HG03095 (cell line): ENCODE measurements at regions not wholly inside any gene's neighbourhood (a gene's known extent, or its start where the extent isn't known, plus 50 kb on each side); places are given as distances from the start of the nearest gene placed in this dataset.
"Not testable (repeated sequence)": the region's sequence is repeated elsewhere in the genome, so short reads cannot be mapped to it uniquely, and the experiment has no call there.

Experiments used
- ATAC-seq: cut with Tn5 transposase; IDR thresholded peaks from one replicate; pipeline ENCODE4 v1.9.1; 2021; ENCODE audit warnings: moderate library complexity; ENCODE audit not compliant: unreplicated experiment

GRCh38 chr1:104288322-104288721 is 538.6 kb downstream of the AMY1C start:
- not testable (repeated sequence) for ATAC-seq

- ATAC-seq, result no peak
These were observed 541.5 kb downstream of the AMY1C start for GRCh38 chr1:104291156-104291555.

GRCh38 chr1:104294259-104294658 is 544.6 kb downstream of the AMY1C start:
- no peak for ATAC-seq

- no peak for ATAC-seq
These were observed 545.8 kb downstream of the AMY1C start for GRCh38 chr1:104295511-104295910.

GRCh38 chr1:104309673-104310072 is 560.0 kb downstream of the AMY1C start:
- ATAC-seq, result no peak

GRCh38 chr1:104315823-104316222 is 566.1 kb downstream of the AMY1C start:
- no peak for ATAC-seq

GRCh38 chr1:104322131-104322530 is 572.4 kb downstream of the AMY1C start:
- ATAC-seq, result no peak

- no peak for ATAC-seq
These were observed 579.6 kb downstream of the AMY1C start for GRCh38 chr1:104329278-104329677.

- no peak for ATAC-seq
These were observed 582.1 kb downstream of the AMY1C start for GRCh38 chr1:104331763-104332162.

GRCh38 chr1:104337927-104338326 is 588.2 kb downstream of the AMY1C start:
- ATAC-seq, result not testable (repeated sequence)

GRCh38 chr1:104341944-104342343 is 592.2 kb downstream of the AMY1C start:
- no peak for ATAC-seq

- ATAC-seq, result no peak
These were observed 598.6 kb downstream of the AMY1C start for GRCh38 chr1:104348277-104348676.

GRCh38 chr1:104353580-104353979 is 603.9 kb downstream of the AMY1C start:
- no peak for ATAC-seq

GRCh38 chr1:104358086-104358485 is 608.4 kb downstream of the AMY1C start:
- ATAC-seq, result no peak

- no peak for ATAC-seq
These were observed 608.9 kb downstream of the AMY1C start for GRCh38 chr1:104358621-104359020.

- no peak for ATAC-seq
These were observed 628.7 kb downstream of the AMY1C start for GRCh38 chr1:104378414-104378813.

- ATAC-seq, result no peak
These were observed 630.3 kb downstream of the AMY1C start for GRCh38 chr1:104380003-104380402.

- peak; percentile 80 for ATAC-seq
These were observed 638.2 kb downstream of the AMY1C start for GRCh38 chr1:104387716-104388508.

- no peak for ATAC-seq
These were observed 642.9 kb downstream of the AMY1C start for GRCh38 chr1:104392552-104392951.

- no peak for ATAC-seq
These were observed 652.5 kb downstream of the AMY1C start for GRCh38 chr1:104402178-104402577.

- no peak for ATAC-seq
These were observed 654.2 kb downstream of the AMY1C start for GRCh38 chr1:104403883-104404282.

- ATAC-seq, result no peak
These were observed 657.0 kb downstream of the AMY1C start for GRCh38 chr1:104406728-104407127.

- ATAC-seq, result no peak
These were observed 658.6 kb downstream of the AMY1C start for GRCh38 chr1:104408268-104408667.
